ENCODE measurements at regions not wholly inside any gene's neighbourhood (a gene's known extent, or its start where the extent isn't known, plus 50 kb on each side); places are given as distances from the start of the nearest gene placed in this dataset.

GRCh38 chr14:65169351-65169750 lies 67.0 kb upstream of the MAX start:
- BruUV-seq (replicated peaks) = no TSS peak
- Histone ChIP-seq H3K36me3 (replicated peaks in 1 of 2; ENCODE audit: control insufficient read depth in 1 of 2, insufficient read depth in 2 of 2, low read length in 2 of 2) (no peaks in the 10 kb centered on the region), H3K9ac (ENCODE audit: insufficient read depth, low read depth, low read length) (no peak overlapping the region), H3K27me3 (ENCODE audit: control insufficient read depth in 1 of 2, insufficient read depth in 2 of 2, low read length in 2 of 2) (0 out of 5 replicates have a peak, but pooled peaks cover 0 to 8% of the 10 kb centered on the region in 2 experiments), H2AFZ (ENCODE audit: low read length) (no peak overlapping the region), H3K27ac (ENCODE audit: extremely low read length, insufficient read depth, low read length) (no peak overlapping the region), H3K4me2 (ENCODE audit: low read depth, low read length) (no peak overlapping the region), H3K79me2 (ENCODE audit: insufficient read depth, low read length) (no peaks in the 10 kb centered on the region), H3K9me3 (ENCODE audit: low read length) (no peaks in the 10 kb centered on the region), H3K4me3 (replicated peaks in 1 of 3; ENCODE audit: insufficient read depth in 1 of 3, low read depth in 2 of 3, low read length in 3 of 3) (no peak overlapping the region), H4K20me1 (ENCODE audit: insufficient read depth, low read length) (no peaks in the 10 kb centered on the region), H3K4me1 (ENCODE audit: insufficient read depth, low read length) (peaks cover 32% of the 10 kb centered on the region)
- no peak for TF ChIP-seq IRF9 (CRISPR knock-in tag; IDR thresholded peaks at IDR 0.05; ENCODE audit: borderline replicate concordance)
- TF ChIP-seq CREB1 (IDR thresholded peaks at IDR 0.05) = peak; percentile 56
- no peak for TF ChIP-seq CREB1 (CRISPR knock-in tag; IDR thresholded peaks at IDR 0.05)
- TF ChIP-seq ATF7 (IDR thresholded peaks at IDR 0.05) = peak; percentile 83
- no peak for TF ChIP-seq ATF7 (CRISPR knock-in tag; IDR thresholded peaks at IDR 0.05)
- POLR2A ChIA-PET = no interaction called here
- CTCF ChIA-PET (ENCODE audit: low intra/inter-chr PET ratio, low total read pairs) = no interaction called here
- WGBS (ENCODE audit: low lambda C conversion rate) = 0% methylated on average over 1 of the region's 1 CpG
- intact Hi-C loops (cut with micrococcal nuclease; ENCODE audit: unreplicated experiment) (no loop called here), in situ Hi-C loops (cut with HindIII; ENCODE audit: extremely low pct_ligation_motif_present, low pct_unique_long_range_greater_than_20kb) (loop anchor here (5.0 kb wide), 2 partner anchors 788 to 903 kb away; no protein-coding TSS in a partner anchor)
- no peak for ATAC-seq
- FAIRE-seq = no peak
- DNase-seq (ENCODE audit: low spot score) = no peak

GRCh38 chr14:65170318-65170717 lies 68.0 kb upstream of the MAX start:
- intact Hi-C loops (cut with micrococcal nuclease; ENCODE audit: unreplicated experiment) = no loop called here
- no peaks in the 10 kb centered on the region for H3K36me3 ChIP-seq (replicated peaks in 1 of 2; ENCODE audit: control insufficient read depth in 1 of 2, insufficient read depth in 2 of 2, low read length in 2 of 2)

More at GRCh38 chr14:65170318-65170717, 68.0 kb upstream of the MAX start:
- FAIRE-seq = no peak
- in situ Hi-C loops (cut with HindIII; ENCODE audit: extremely low pct_ligation_motif_present, low pct_unique_long_range_greater_than_20kb) = no loop called here
- 52% methylated on average over 7 of the region's 7 CpGs for WGBS (ENCODE audit: low lambda C conversion rate)
- no peak for TF ChIP-seq MED1 (CRISPR knock-in tag; IDR thresholded peaks at IDR 0.05)
- TF ChIP-seq ZNF24 (IDR thresholded peaks at IDR 0.05) = no peak
- no peak for TF ChIP-seq ATF2 (CRISPR knock-in tag; IDR thresholded peaks at IDR 0.05)
- no peak for TF ChIP-seq IKZF5 (CRISPR knock-in tag; IDR thresholded peaks at IDR 0.05)
- TF ChIP-seq HNF4A (CRISPR knock-in tag; IDR thresholded peaks at IDR 0.05) = no peak
- TF ChIP-seq ZBTB38 (CRISPR knock-in tag; IDR thresholded peaks at IDR 0.05) = no peak
- no peak for TF ChIP-seq HDAC6 (IDR thresholded peaks at IDR 0.05; ENCODE audit: low read depth, low read length)
- Histone ChIP-seq H3K4me1 (ENCODE audit: insufficient read depth, low read length) (peaks cover 29% of the 10 kb centered on the region), H3K79me2 (ENCODE audit: insufficient read depth, low read length) (no peaks in the 10 kb centered on the region), H3K4me3 (replicated peaks in 1 of 3; ENCODE audit: insufficient read depth in 1 of 3, low read depth in 2 of 3, low read length in 3 of 3) (no peak overlapping the region), H4K20me1 (ENCODE audit: insufficient read depth, low read length) (no peaks in the 10 kb centered on the region), H3K4me2 (ENCODE audit: low read depth, low read length) (peak overlapping the region; percentile 72; the same call in 1 of the 2 replicates), H3K27ac (ENCODE audit: extremely low read length, insufficient read depth, low read length) (no peak overlapping the region), H3K9me3 (ENCODE audit: low read length) (no peaks in the 10 kb centered on the region), H3K9ac (ENCODE audit: insufficient read depth, low read depth, low read length) (no peak overlapping the region), H2AFZ (ENCODE audit: low read length) (no peak overlapping the region), H3K27me3 (ENCODE audit: control insufficient read depth in 1 of 2, insufficient read depth in 2 of 2, low read length in 2 of 2) (0 out of 5 replicates have a peak, but pooled peaks cover 0 to 8% of the 10 kb centered on the region in 2 experiments)
- no peak for DNase-seq (ENCODE audit: low spot score)
- BruUV-seq (replicated peaks) = no TSS peak
- POLR2A ChIA-PET = no interaction called here
- CTCF ChIA-PET (ENCODE audit: low intra/inter-chr PET ratio, low total read pairs) = no interaction called here
- no peak; the same call in 2 of the 3 replicates for ATAC-seq
